Esophagus muscularis mucosa (tissue), 3 donors: ENCODE measurements at regions not wholly inside any gene's neighbourhood (a gene's known extent, or its start where the extent isn't known, plus 50 kb on each side); places are given as distances from the start of the nearest gene placed in this dataset.

Source experiments
- CTCF ChIP-seq, 3 experiments: fragments of 200-600 bp in 2 of 3; fragments of 450-650 bp in 1 of 3; sonication (generic) in 2 of 3; IDR thresholded peaks; one replicate each; pipeline ENCODE4 v1.5.1; 2017 to 2019; ENCODE audit warnings: antibody characterized with exemption in 3 of 3, mild to moderate bottlenecking in 2 of 3, moderate library complexity in 1 of 3
- EP300 ChIP-seq: sonication (generic); formaldehyde crosslinking; IDR thresholded peaks from one replicate; pipeline ENCODE4 v1.6.1; 2017; ENCODE audit warnings: antibody characterized with exemption

GRCh38 chr17:68662479-68662878, 61.3 kb upstream of the FAM20A start:
- TF ChIP-seq CTCF (IDR thresholded peaks at IDR 0.05) (no peak), EP300 (no peak)
